GDM1 (cell line): ENCODE measurements at regions not wholly inside any gene's neighbourhood (a gene's known extent, or its start where the extent isn't known, plus 50 kb on each side); places are given as distances from the start of the nearest gene placed in this dataset.
"Not testable (repeated sequence)": the region's sequence is repeated elsewhere in the genome, so short reads cannot be mapped to it uniquely, and the experiment has no call there.

ENCODE experiments used
- DNase-seq: peaks from one replicate; lab custom pipeline; 2025; lab: John Stamatoyannopoulos, UW

- DNase-seq: no peak
These were observed 206.6 kb downstream of the NDUFA10 start for GRCh38 chr2:239818531-239819011.

DNA sequence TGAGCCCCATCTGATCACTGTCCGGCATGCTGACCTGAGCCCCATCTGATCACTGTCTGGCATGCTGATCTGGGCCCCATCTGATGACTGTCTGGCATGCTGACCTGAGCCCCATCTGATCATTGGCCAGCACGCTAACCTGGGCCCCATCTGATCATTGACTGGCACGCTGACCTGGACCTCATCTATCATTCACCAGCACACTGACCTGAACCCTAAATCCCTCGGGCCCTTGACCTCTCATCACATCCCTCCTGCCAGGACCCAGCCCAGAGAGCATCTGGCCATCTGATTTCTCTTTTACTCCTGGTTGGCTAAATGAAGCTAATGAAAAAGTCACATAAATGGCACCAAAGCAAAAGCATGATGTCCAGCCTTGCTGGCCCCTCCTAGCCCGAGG lies 207.1 kb downstream of the NDUFA10 start:
- DNase-seq: no peak

DNA sequence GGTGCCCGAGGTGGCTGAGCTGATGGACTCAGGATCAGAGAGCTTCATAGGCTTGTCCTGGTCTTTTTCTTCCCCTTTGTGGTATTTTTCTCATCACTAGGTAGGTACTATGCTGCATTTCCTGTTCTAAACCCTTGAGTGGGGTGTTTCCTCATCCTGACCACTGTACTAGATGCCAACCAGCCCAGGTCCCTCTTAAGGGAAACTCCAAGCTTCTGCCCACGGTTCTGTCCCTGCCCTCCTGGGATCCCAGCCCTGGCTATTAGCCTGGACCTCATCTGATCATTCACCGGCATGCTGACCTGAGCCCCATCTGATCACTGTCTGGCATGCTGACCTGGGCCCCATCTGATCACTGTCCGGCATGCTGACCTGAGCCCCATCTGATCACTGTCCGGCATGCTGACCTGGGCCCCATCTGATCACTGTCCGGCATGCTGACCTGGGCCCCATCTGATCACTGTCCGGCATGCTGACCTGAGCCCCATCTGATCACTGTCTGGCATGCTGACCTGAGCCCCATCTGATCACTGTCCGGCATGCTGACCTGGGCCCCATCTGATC lies 207.6 kb downstream of the NDUFA10 start:
- DNase-seq: not testable (repeated sequence)

- no peak for DNase-seq
These were observed 208.3 kb downstream of the NDUFA10 start for GRCh38 chr2:239816576-239817467.

GRCh38 chr2:239815671-239816070 lies 209.5 kb downstream of the NDUFA10 start:
- no peak for DNase-seq

DNA sequence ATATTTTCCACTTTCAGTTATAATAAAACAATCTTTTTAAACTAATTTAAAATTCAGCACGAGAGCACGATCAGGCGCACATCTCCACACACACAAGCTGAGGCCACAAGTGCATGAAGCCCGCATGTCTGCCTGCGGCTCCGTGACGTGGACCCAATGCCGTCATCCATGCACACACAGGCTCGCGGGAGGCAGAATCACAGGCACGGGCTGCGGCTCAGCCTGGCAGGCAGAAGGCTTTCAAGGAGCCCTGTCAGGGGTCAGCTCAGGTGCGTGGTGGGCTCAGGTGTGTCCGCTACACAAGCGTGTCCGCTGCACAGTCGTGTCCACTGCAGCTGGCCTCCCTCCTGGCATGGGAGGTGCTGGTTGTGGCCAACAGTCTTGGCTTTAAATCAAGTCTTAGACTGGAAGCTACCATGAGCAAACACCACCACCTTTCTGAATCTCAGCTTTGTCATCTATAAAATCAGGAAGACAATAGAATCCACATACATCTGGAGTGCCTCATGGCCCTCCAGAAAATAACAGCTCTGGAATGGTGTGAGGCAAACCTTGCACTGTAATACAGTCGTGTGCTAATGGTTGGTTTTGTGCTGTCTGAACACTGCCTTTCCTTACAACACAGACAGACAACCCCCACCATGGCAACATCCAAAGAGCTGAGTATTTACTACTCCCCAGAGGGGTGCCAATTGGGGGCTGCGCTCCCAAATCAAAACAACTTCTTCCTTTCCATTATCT lies 210.1 kb downstream of the NDUFA10 start:
- DNase-seq: no peak

GRCh38 chr2:239814116-239814860 lies 210.9 kb downstream of the NDUFA10 start:
- DNase-seq: no peak

DNA sequence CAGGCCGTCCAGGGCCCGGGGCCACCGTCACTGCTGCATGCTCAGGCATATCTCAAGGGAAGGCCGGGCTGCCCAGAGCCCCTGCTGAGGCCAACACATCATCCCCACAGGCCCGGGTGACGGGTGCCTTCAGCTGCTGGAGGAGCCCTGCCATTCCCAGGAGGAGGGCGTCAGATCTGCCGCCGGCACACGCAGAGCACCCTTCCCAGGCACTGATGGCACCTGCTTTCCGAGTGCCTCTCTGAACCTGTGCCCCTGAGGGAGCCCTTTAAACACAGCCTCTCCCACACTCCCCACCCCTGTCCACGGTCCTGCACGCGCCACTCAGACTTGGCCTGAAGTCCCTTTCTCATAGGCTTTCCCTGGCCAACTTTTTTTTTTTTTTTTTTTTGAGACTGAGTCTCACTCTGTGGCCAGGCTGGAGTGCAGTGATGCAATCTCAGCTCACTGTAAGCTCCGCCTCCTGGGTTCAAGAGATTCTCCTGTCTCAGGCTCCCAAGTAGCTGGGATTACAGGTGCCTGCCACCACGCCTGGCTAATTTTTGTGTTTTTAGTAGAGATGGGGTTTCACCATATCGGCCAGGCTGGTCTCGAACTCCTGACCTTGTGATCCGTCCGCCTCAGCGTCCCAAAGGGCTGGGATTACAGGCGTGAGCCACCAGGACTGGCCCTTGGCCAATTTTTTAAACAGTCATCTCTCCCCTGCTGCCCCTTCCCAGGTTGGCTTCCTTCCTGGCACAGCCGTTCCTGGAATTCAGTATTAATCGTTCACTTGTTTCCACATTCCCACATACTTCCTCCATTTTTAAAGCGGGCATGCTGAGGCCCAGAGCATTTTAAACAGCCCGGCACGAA lies 211.7 kb downstream of the NDUFA10 start:
- no peak for DNase-seq

DNA sequence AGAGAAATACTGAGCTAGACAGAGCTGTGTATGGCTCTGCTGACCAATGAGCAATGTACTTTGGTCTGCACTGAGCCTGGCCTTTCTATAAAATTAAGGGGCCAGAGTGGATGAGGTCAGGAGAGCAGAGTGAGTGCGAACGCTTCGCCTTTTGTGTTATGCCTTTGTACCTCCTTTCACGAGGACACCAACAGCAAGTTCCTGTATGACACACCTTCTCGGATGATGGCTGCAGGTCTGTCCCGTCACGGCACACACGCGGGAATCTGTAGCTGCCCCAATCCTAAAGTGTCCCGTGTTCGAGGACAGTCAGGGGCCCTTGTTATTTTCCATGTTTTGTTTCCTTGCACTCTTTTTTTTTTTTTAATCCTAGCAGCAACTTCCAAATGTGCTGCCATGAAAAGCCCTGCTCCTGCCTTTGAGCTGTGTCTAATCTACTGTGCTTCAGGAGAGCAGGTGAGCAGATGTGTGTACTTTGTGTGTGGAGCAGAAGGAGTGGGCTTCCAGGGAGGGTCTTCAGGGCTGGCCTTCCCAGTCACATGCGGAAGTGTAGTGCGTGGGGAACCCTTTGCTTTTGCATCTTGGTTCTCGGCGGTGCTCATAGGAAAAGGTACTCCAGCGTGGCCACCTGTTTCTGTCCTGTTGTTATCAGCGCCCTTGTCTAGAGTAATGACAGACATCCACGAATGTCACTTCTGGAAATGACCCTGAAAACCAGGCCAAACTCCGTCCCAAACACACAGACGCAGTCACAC lies 213.2 kb downstream of the NDUFA10 start:
- DNase-seq: no peak

- no peak for DNase-seq
These were observed 213.9 kb downstream of the NDUFA10 start for GRCh38 chr2:239811111-239811781.

- DNase-seq: no peak
These were observed 215.8 kb downstream of the NDUFA10 start for GRCh38 chr2:239809391-239809790.

- no peak for DNase-seq
These were observed 217.6 kb downstream of the NDUFA10 start for GRCh38 chr2:239807568-239807967.

- DNase-seq: no peak
These were observed 218.2 kb downstream of the NDUFA10 start for GRCh38 chr2:239806758-239807434.

DNA sequence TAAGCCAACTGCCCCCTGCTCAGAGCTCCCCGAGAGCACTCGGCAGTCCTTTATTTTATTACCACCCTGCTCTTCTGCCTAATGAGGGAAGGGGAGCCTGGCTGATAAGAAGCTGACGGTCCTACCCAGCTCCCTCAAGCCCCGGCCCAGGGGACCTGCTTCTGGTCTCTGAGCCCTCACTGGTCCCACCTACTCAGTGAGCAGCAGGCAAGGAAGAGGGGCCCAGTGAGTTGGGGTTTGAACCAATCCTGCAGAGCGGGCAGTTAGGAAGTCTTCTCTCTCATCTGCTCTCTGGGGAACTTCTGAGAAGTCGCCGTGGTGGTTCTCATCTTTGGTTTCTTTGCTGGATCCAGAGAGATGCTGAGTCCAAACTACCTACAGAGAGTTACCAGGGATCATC lies 218.9 kb downstream of the NDUFA10 start:
- DNase-seq: no peak

DNA sequence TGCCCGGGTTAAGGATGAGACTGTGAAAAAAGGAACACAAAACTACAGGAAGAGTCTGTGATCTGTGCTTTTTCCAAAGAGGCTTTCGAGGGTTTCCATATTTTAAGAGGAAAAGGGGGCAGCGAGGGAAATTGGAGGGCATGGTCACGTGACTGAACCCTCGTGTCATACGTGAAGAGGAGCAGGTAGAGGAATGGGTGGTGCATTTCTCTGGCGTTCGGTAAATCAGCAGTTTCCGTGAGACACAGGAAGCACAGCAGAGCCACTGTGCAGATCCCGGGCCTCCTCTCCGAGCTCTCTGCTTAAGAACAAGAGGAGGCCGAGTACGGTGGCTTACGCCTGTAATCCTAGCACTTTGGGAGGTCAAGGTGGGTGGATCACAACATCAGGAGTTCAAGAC lies 219.7 kb downstream of the NDUFA10 start:
- DNase-seq: no peak

GRCh38 chr2:239805043-239805329 lies 220.2 kb downstream of the NDUFA10 start:
- DNase-seq: no peak

DNA sequence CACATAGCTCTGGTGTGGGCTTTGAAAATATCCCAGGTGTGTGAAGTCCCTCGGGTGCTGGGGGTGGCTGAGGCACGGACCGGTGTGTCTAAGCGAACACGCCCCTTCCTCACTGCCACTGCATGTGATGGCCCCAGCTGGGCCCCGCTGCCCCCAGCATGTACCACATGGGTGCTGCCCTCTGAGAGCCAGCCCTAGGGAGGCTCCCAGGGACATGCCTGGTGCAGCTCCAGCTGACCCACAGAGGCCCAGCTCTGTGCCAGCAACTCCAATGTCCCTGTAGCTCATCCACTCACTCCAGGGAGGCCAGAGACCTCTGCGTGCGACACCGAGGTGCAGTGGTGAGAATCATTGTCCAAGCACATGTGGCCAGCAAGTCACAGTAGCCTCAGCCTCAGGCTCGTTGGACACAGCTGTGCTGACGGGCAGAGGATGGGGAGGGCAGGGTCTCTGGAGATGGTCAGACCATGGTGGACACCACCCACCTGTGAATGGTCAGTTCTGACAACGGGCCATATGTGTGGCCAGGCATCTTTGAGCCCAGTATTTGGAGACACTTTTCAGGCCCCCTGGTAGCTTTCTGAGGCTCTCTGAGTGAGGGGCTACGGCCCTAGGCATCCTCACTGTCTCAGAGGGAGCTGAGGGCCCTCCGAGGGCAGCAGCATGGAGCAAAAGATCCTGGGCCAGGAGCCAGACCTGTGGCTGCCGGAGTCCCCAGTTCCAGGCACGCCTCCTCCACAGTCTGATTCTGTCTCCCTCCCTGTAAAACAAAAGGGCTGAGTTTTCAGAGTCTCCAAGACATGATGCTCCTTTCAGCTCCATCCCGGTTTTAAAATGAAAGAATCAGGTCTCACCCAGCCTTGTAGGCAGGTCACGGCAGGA lies 220.7 kb downstream of the NDUFA10 start:
- no peak for DNase-seq

DNA sequence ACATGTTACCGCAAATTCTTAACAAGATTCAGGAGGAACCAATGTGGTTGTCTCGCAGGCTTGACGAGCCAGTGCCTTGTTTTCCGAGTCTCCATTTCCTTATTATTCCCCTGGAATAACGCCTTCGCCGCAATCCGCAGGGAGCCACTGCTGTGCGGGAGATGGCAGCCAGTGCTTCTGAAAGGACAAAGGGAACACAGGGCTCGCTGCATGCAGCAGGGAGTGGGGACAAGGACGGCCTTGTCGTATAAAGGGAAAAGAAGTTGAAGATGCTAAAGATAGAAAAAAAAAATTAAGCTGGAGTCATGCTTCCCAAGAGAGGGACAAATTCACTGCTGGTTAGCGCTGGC lies 221.4 kb downstream of the NDUFA10 start:
- no peak for DNase-seq
